Central memory CD4-positive, alpha-beta T cell (primary cell): ENCODE measurements at regions not wholly inside any gene's neighbourhood (a gene's known extent, or its start where the extent isn't known, plus 50 kb on each side); places are given as distances from the start of the nearest gene placed in this dataset.
"Not testable (repeated sequence)": the region's sequence is repeated elsewhere in the genome, so short reads cannot be mapped to it uniquely, and the experiment has no call there.

ENCODE experiments used
- DNase-seq: peaks from one replicate; pipeline ENCODE4 v3.0.0; 2022

GRCh38 chr13:60214213-60215055 lies 50.7 kb upstream of the DIAPH3 start:
- DNase-seq, result no peak

- DNase-seq, result no peak
These were observed 56.3 kb upstream of the DIAPH3 start for GRCh38 chr13:60220072-60220471.

- no peak for DNase-seq
These were observed 57.9 kb upstream of the DIAPH3 start for GRCh38 chr13:60221581-60221980.

- no peak for DNase-seq
These were observed 62.8 kb upstream of the DIAPH3 start for GRCh38 chr13:60226507-60226906.

- DNase-seq, result no peak
These were observed 63.4 kb upstream of the DIAPH3 start for GRCh38 chr13:60227158-60227557.

GRCh38 chr13:60229708-60230272 lies 66.1 kb upstream of the DIAPH3 start:
- DNase-seq, result no peak

GRCh38 chr13:60230593-60230992 lies 66.9 kb upstream of the DIAPH3 start:
- DNase-seq, result no peak

- DNase-seq, result no peak
These were observed 78.4 kb upstream of the DIAPH3 start for GRCh38 chr13:60242043-60242595.

- no peak for DNase-seq
These were observed 80.7 kb upstream of the DIAPH3 start for GRCh38 chr13:60244381-60244780.

GRCh38 chr13:60251419-60251818 lies 87.7 kb upstream of the DIAPH3 start:
- DNase-seq, result not testable (repeated sequence)

GRCh38 chr13:60258349-60258748 lies 94.6 kb upstream of the DIAPH3 start:
- DNase-seq, result no peak

GRCh38 chr13:60260440-60260839 lies 96.7 kb upstream of the DIAPH3 start:
- no peak for DNase-seq

- DNase-seq, result no peak
These were observed 98.0 kb upstream of the DIAPH3 start for GRCh38 chr13:60261432-60262351.

GRCh38 chr13:60265566-60265965 lies 101.8 kb upstream of the DIAPH3 start:
- no peak for DNase-seq

GRCh38 chr13:60267498-60268202 lies 103.9 kb upstream of the DIAPH3 start:
- DNase-seq, result peak; percentile 9

GRCh38 chr13:60268203-60268555 lies 104.5 kb upstream of the DIAPH3 start:
- DNase-seq, result no peak

- no peak for DNase-seq
These were observed 110.3 kb upstream of the DIAPH3 start for GRCh38 chr13:60273971-60274527.

- DNase-seq, result no peak
These were observed 110.9 kb upstream of the DIAPH3 start for GRCh38 chr13:60274655-60275054.

- no peak for DNase-seq
These were observed 111.5 kb upstream of the DIAPH3 start for GRCh38 chr13:60275208-60275607.

- DNase-seq, result not testable (repeated sequence)
These were observed 116.5 kb upstream of the TDRD3 start for GRCh38 chr13:60280524-60280923.

GRCh38 chr13:60282186-60282585 lies 114.8 kb upstream of the TDRD3 start:
- DNase-seq, result no peak

- DNase-seq, result no peak
These were observed 114.3 kb upstream of the TDRD3 start for GRCh38 chr13:60282708-60283107.
